ENCODE measurements at regions not wholly inside any gene's neighbourhood (a gene's known extent, or its start where the extent isn't known, plus 50 kb on each side); places are given as distances from the start of the nearest gene placed in this dataset.

- TF ChIP-seq, protein P1, sequence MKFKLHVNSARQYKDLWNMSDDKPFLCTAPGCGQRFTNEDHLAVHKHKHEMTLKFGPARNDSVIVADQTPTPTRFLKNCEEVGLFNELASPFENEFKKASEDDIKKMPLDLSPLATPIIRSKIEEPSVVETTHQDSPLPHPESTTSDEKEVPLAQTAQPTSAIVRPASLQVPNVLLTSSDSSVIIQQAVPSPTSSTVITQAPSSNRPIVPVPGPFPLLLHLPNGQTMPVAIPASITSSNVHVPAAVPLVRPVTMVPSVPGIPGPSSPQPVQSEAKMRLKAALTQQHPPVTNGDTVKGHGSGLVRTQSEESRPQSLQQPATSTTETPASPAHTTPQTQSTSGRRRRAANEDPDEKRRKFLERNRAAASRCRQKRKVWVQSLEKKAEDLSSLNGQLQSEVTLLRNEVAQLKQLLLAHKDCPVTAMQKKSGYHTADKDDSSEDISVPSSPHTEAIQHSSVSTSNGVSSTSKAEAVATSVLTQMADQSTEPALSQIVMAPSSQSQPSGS (IDR thresholded peaks at IDR 0.05; ENCODE audit: low read length), result peak; percentile 87
- peak; percentile 15; the same call in 1 of the 2 replicates for TF ChIP-seq PAX5 (IDR thresholded peaks at IDR 0.05; ENCODE audit: borderline replicate concordance, low read depth, low read length)
- TF ChIP-seq ZBED1 (IDR thresholded peaks at IDR 0.05; ENCODE audit: borderline replicate concordance), result peak; percentile 64; the same call in 1 of the 2 replicates
- TF ChIP-seq E2F4 (IDR thresholded peaks at IDR 0.05; ENCODE audit: low read depth, low read length), result no peak
- TF ChIP-seq MTA3 (IDR thresholded peaks at IDR 0.05; ENCODE audit: borderline replicate concordance, low read length), result peak; percentile 88
- peak; percentile 91; the same call in 1 of the 2 replicates for TF ChIP-seq FOXM1 (IDR thresholded peaks at IDR 0.05; ENCODE audit: low read depth, low read length)
- no peak for TF ChIP-seq TCF7 (IDR thresholded peaks at IDR 0.05; ENCODE audit: borderline replicate concordance)
- TF ChIP-seq SPI1 (IDR thresholded peaks at IDR 0.05; ENCODE audit: borderline replicate concordance, insufficient read depth, low read depth, low read length), result peak; percentile 63; the same call in 1 of the 2 replicates
- TF ChIP-seq CREM (IDR thresholded peaks at IDR 0.05; ENCODE audit: low read depth), result peak; percentile 88
- peak; percentile 55; the same call in 1 of the 2 replicates for TF ChIP-seq PML (IDR thresholded peaks at IDR 0.05; ENCODE audit: low read length)
Observed at GRCh38 chr5:96326902-96327301, 106.1 kb downstream of the PCSK1 start (continued).

- intact Hi-C loops (cut with micrococcal nuclease; ENCODE audit: unreplicated experiment), result no loop called here
- ATAC-seq, result no peak
- H3K27ac ChIP-seq (ENCODE audit: control insufficient read depth, insufficient read depth), result no peak overlapping the region
- ChIA-PET SMC1A (ENCODE audit: uncharacterized antibody, unreplicated experiment) (interaction anchor here (0.8 to 1.4 kb wide), 3 partner anchors 13 to 202 kb away, joined by 3 read pairs; no protein-coding TSS in a partner anchor), RAD21 (ENCODE audit: unreplicated experiment) (interaction anchor here (0.7 to 0.9 kb wide), 2 partner anchors 11 to 13 kb away, joined by 3 read pairs; no protein-coding TSS in a partner anchor), CTCF (interaction anchor here (1.1 to 3.6 kb wide), 2 partner anchors 12 to 15 kb away, joined by 3 to 33 read pairs; no protein-coding TSS in a partner anchor), POLR2A (no interaction called here)
- FAIRE-seq, result no peak
- no TSS peak for BruUV-seq (replicated peaks)
- no peak for DNase-seq (ENCODE audit: low read depth, low spot score)
- no peaks in the 10 kb centered on the region for H3K79me2 ChIP-seq (ENCODE audit: control insufficient read depth, insufficient read depth, low read length)
- peaks cover 5% of the 10 kb centered on the region; the same call in 1 of the 2 replicates for H3K4me1 ChIP-seq (ENCODE audit: control insufficient read depth, insufficient read depth, low read length)
- no peak overlapping the region for H3K9ac ChIP-seq (ENCODE audit: control insufficient read depth, insufficient read depth, low read length)
- H4K20me1 ChIP-seq (ENCODE audit: control insufficient read depth, insufficient read depth), result no peaks in the 10 kb centered on the region
- in situ Hi-C loops (cut with MboI), result no loop called here
- no peak overlapping the region for H2AFZ ChIP-seq (ENCODE audit: control insufficient read depth, low read depth, low read length)
- no peaks in the 10 kb centered on the region for H3K9me3 ChIP-seq (replicated peaks; ENCODE audit: control insufficient read depth, insufficient read depth, low read length)
- 66% methylated on average over 2 of the region's 2 CpGs for WGBS (ENCODE audit: insufficient coverage, insufficient replicate concordance, low lambda C conversion rate, missing lambda C conversion rate)
- no peaks in the 10 kb centered on the region for H3K27me3 ChIP-seq (replicated peaks in 1 of 2; ENCODE audit: control insufficient read depth in 2 of 2, insufficient read depth in 2 of 2, low read length in 1 of 2)
- H3K4me2 ChIP-seq (ENCODE audit: control insufficient read depth, insufficient read depth), result no peak overlapping the region
- H3K36me3 ChIP-seq (ENCODE audit: control insufficient read depth in 2 of 2, insufficient read depth in 2 of 2, low read length in 1 of 2), result no peaks in the 10 kb centered on the region
- H3K4me3 ChIP-seq, result no peak overlapping the region
- TF ChIP-seq PAX5 (IDR thresholded peaks at IDR 0.05; ENCODE audit: borderline replicate concordance, low read depth, low read length) (no peak), ETV6 (conservative IDR thresholded peaks at IDR 0.05 in 1 of 2, IDR thresholded peaks at IDR 0.05 in 1 of 2; ENCODE audit: borderline replicate concordance in 1 of 2, low read depth in 1 of 2) (no peak), ZNF207 (IDR thresholded peaks at IDR 0.05; ENCODE audit: borderline replicate concordance) (no peak), BCL11A (IDR thresholded peaks at IDR 0.05; ENCODE audit: low read depth, low read length) (no peak), DPF2 (IDR thresholded peaks at IDR 0.05) (no peak), RUNX3 (IDR thresholded peaks at IDR 0.05; ENCODE audit: low read length) (no peak), CREB1 (IDR thresholded peaks at IDR 0.05; ENCODE audit: low read depth) (no peak), BMI1 (IDR thresholded peaks at IDR 0.05; ENCODE audit: borderline replicate concordance) (no peak), STAT3 (IDR thresholded peaks at IDR 0.05; ENCODE audit: low read depth, low read length) (no peak)
- TF ChIP-seq, protein P2, sequence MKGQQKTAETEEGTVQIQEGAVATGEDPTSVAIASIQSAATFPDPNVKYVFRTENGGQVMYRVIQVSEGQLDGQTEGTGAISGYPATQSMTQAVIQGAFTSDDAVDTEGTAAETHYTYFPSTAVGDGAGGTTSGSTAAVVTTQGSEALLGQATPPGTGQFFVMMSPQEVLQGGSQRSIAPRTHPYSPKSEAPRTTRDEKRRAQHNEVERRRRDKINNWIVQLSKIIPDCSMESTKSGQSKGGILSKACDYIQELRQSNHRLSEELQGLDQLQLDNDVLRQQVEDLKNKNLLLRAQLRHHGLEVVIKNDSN (IDR thresholded peaks at IDR 0.05; ENCODE audit: borderline replicate concordance, extremely low read length, insufficient read depth, low read depth, low read length), result no peak
Observed at GRCh38 chr5:96324708-96325107, 108.3 kb downstream of the PCSK1 start.
